Uterus (tissue), 2 donors: ENCODE measurements at regions not wholly inside any gene's neighbourhood (a gene's known extent, or its start where the extent isn't known, plus 50 kb on each side); places are given as distances from the start of the nearest gene placed in this dataset.

ENCODE experiments used
- POLR2A ChIP-seq, 2 donors: fragments of 450-650 bp; IDR thresholded peaks; one replicate each; pipeline ENCODE4 v1.6.1; 2016; ENCODE audit warnings: antibody characterized with exemption in 2 of 2, mild to moderate bottlenecking in 1 of 2, moderate library complexity in 1 of 2
- TF ChIP-seq, protein P1 (sequence below), 4 experiments: fragments of 200-600 bp in 2 of 4; fragments of 450-650 bp in 2 of 4; sonication (generic) in 2 of 4; IDR thresholded peaks; one replicate each; pipeline ENCODE4 v1.5.1; 2016 to 2019; ENCODE audit warnings: antibody characterized with exemption in 4 of 4, mild to moderate bottlenecking in 2 of 4, moderate library complexity in 1 of 4

DNA sequence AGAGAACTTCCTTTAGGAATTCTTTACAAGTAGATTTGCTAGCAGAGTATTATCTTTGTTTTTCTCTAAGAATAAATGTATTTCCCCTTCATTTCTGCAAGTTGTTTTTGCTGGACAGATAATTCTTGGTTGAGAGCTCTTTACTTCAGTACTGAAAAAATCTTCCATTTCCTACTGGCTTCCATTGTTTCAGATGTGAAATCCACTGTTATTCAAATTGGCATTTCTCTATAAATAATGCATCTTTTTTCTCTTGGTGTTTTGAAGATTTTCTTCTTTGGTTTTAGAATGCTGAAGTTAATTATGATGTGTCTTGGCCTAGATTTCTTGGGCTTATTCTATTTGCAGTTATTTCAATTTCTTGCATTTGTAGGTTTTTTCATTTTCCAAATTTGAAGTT, 270.0 kb upstream of the GYPC start:
- TF ChIP-seq, protein P1, sequence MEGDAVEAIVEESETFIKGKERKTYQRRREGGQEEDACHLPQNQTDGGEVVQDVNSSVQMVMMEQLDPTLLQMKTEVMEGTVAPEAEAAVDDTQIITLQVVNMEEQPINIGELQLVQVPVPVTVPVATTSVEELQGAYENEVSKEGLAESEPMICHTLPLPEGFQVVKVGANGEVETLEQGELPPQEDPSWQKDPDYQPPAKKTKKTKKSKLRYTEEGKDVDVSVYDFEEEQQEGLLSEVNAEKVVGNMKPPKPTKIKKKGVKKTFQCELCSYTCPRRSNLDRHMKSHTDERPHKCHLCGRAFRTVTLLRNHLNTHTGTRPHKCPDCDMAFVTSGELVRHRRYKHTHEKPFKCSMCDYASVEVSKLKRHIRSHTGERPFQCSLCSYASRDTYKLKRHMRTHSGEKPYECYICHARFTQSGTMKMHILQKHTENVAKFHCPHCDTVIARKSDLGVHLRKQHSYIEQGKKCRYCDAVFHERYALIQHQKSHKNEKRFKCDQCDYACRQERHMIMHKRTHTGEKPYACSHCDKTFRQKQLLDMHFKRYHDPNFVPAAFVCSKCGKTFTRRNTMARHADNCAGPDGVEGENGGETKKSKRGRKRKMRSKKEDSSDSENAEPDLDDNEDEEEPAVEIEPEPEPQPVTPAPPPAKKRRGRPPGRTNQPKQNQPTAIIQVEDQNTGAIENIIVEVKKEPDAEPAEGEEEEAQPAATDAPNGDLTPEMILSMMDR (IDR thresholded peaks at IDR 0.05) = no peak
- TF ChIP-seq POLR2A (IDR thresholded peaks at IDR 0.05) = no peak
